IPS-15b (cell line): ENCODE measurements at regions not wholly inside any gene's neighbourhood (a gene's known extent, or its start where the extent isn't known, plus 50 kb on each side); places are given as distances from the start of the nearest gene placed in this dataset.
"Not testable (repeated sequence)": the region's sequence is repeated elsewhere in the genome, so short reads cannot be mapped to it uniquely, and the experiment has no call there.

ENCODE experiments used
- H3K27me3 ChIP-seq: one replicate; pipeline ENCODE4 v1.6.1; 2013; ENCODE audit warnings: low read length; ENCODE audit not compliant: control insufficient read depth, insufficient read depth
- H3K36me3 ChIP-seq: one replicate; pipeline ENCODE4 v1.6.1; 2013; ENCODE audit warnings: low read length; ENCODE audit not compliant: control insufficient read depth, insufficient read depth
- H3K4me1 ChIP-seq: one replicate; pipeline ENCODE4 v1.6.1; 2013; ENCODE audit warnings: mild to moderate bottlenecking, low read length; ENCODE audit not compliant: control insufficient read depth, insufficient read depth
- H3K4me3 ChIP-seq: one replicate; pipeline ENCODE4 v1.5.1; 2013; ENCODE audit warnings: low read depth, low read length
- H3K9ac ChIP-seq: one replicate; pipeline ENCODE4 v1.6.1; 2013; ENCODE audit warnings: low read depth, mild to moderate bottlenecking, low read length
- H3K9me3 ChIP-seq: one replicate; pipeline ENCODE4 v1.6.1; 2013; ENCODE audit warnings: mild to moderate bottlenecking, low read length; ENCODE audit not compliant: control insufficient read depth, insufficient read depth

- H3K4me3 ChIP-seq: no peak overlapping the region
- no peaks in the 10 kb centered on the region for H3K9me3 ChIP-seq
- no peak overlapping the region for H3K9ac ChIP-seq
- H3K36me3 ChIP-seq: no peaks in the 10 kb centered on the region
- H3K4me1 ChIP-seq: no peaks in the 10 kb centered on the region
- H3K27me3 ChIP-seq: no peaks in the 10 kb centered on the region
Measured at GRCh38 chr5:99607124-99607523, 678.3 kb upstream of the CHD1 start.

DNA sequence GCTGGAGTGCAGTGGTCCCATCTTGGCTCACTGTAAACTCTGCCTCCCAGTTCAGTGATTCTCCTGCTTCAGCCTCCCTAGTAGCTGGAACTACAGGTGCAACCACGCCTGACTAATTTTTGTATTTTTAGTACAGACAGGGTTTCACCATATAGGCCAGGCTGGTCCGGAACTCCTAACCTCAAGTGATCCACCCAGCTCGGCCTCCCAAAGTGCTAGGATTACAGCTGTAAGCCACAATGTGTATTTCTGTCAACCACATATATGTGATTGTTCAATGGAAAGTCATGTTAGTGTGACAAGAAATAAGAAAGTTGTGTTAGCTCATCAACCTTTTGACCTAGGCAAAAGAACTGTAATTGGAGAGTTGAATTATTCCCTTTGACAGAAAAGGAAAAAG, 677.1 kb upstream of the CHD1 start:
- Histone ChIP-seq H3K9me3 (no peaks in the 10 kb centered on the region), H3K27me3 (no peaks in the 10 kb centered on the region), H3K9ac (no peak overlapping the region), H3K4me3 (no peak overlapping the region), H3K36me3 (no peaks in the 10 kb centered on the region), H3K4me1 (no peaks in the 10 kb centered on the region)

- Histone ChIP-seq H3K9ac (no peak overlapping the region), H3K4me3 (no peak overlapping the region), H3K36me3 (no peaks in the 10 kb centered on the region), H3K9me3 (no peaks in the 10 kb centered on the region), H3K4me1 (no peaks in the 10 kb centered on the region), H3K27me3 (no peaks in the 10 kb centered on the region)
Measured at GRCh38 chr5:99600952-99601351, 672.1 kb upstream of the CHD1 start.

DNA sequence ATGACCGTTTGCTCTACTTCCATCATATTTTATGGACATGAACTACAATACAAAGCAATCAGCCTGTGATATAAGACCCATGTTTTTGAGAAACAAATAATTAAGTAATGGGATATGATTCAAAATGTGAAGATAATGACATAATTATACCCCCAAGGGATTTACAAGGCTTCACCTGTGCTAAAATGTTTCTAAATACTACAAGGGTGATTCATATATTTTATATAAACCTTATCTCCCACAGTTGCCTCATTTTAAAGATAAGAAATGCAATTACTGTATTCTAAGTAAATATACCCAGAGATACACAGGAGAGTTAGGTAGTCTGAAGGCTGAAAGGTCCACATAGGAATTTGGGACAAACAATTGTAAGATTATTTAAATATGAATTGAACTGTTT, 662.0 kb upstream of the CHD1 start:
- Histone ChIP-seq H3K4me1 (no peaks in the 10 kb centered on the region), H3K4me3 (no peak overlapping the region), H3K9me3 (no peaks in the 10 kb centered on the region), H3K9ac (no peak overlapping the region), H3K27me3 (no peaks in the 10 kb centered on the region), H3K36me3 (no peaks in the 10 kb centered on the region)

DNA sequence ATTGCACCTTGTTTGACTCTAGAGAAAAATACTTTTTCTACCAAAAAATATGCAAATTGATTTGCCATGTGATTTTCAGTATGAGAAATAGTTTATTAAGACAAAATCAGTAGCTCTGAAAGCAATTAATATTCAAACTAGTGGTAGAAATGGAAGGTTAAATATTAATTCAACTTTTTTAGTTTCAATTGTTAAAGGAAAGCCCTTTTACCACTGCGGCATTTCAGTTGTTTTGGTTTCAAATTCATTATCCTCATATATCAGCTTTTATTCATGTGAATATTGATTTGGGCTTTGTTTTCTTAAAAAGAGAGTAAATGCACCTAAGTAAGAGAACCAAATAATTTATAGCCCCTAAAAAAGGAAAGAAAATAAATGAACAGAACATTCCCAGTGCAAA, 660.6 kb upstream of the CHD1 start:
- Histone ChIP-seq H3K27me3 (no peaks in the 10 kb centered on the region), H3K4me1 (no peaks in the 10 kb centered on the region), H3K9me3 (no peaks in the 10 kb centered on the region), H3K9ac (no peak overlapping the region), H3K4me3 (no peak overlapping the region), H3K36me3 (no peaks in the 10 kb centered on the region)

- Histone ChIP-seq H3K9me3 (no peaks in the 10 kb centered on the region), H3K36me3 (no peaks in the 10 kb centered on the region), H3K4me3 (no peak overlapping the region), H3K27me3 (no peaks in the 10 kb centered on the region), H3K9ac (no peak overlapping the region), H3K4me1 (no peaks in the 10 kb centered on the region)
Measured at GRCh38 chr5:99587983-99588382, 659.2 kb upstream of the CHD1 start.

- Histone ChIP-seq H3K9ac (no peak overlapping the region), H3K27me3 (no peaks in the 10 kb centered on the region), H3K9me3 (no peaks in the 10 kb centered on the region), H3K4me1 (no peaks in the 10 kb centered on the region), H3K4me3 (no peak overlapping the region), H3K36me3 (no peaks in the 10 kb centered on the region)
Measured at GRCh38 chr5:99586878-99587277, 658.1 kb upstream of the CHD1 start.

DNA sequence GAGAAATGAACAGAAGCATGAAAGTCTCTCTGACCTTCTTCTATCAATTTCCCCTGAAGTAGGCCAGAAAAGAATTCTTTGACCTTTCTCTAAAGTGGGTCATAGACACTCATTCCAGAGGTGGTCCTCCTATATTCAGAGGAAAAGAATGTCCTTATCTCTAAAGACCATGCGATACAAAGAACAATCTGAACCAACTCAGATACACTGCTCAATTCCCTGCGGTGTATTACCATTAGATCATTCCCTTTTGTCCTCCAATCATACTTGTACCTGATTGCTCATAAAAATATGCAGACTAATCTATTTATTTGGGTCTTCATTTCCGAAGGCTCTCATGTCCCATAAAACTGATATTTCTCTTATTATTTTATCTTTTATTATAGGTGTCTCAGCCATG, 652.4 kb upstream of the CHD1 start:
- not testable (repeated sequence) for H3K4me1 ChIP-seq, H3K9ac ChIP-seq, H3K9me3 ChIP-seq, H3K27me3 ChIP-seq, H3K4me3 ChIP-seq, H3K36me3 ChIP-seq

GRCh38 chr5:99562937-99563627, 634.3 kb upstream of the CHD1 start:
- not testable (repeated sequence) for H3K9ac ChIP-seq, H3K4me1 ChIP-seq, H3K27me3 ChIP-seq, H3K4me3 ChIP-seq, H3K36me3 ChIP-seq, H3K9me3 ChIP-seq

- Histone ChIP-seq H3K27me3 (no peaks in the 10 kb centered on the region), H3K36me3 (no peaks in the 10 kb centered on the region), H3K4me3 (no peak overlapping the region), H3K9ac (no peak overlapping the region), H3K4me1 (no peaks in the 10 kb centered on the region), H3K9me3 (no peaks in the 10 kb centered on the region)
Measured at GRCh38 chr5:99553211-99553810, 624.5 kb upstream of the CHD1 start.

GRCh38 chr5:99544356-99544755, 615.5 kb upstream of the CHD1 start:
- Histone ChIP-seq H3K27me3 (no peaks in the 10 kb centered on the region), H3K36me3 (no peaks in the 10 kb centered on the region), H3K4me3 (no peak overlapping the region), H3K4me1 (no peaks in the 10 kb centered on the region), H3K9ac (no peak overlapping the region), H3K9me3 (no peaks in the 10 kb centered on the region)

GRCh38 chr5:99543841-99544240, 615.0 kb upstream of the CHD1 start:
- no peaks in the 10 kb centered on the region for H3K36me3 ChIP-seq
- H3K4me3 ChIP-seq: no peak overlapping the region
- H3K4me1 ChIP-seq: no peaks in the 10 kb centered on the region
- no peaks in the 10 kb centered on the region for H3K9me3 ChIP-seq
- H3K9ac ChIP-seq: no peak overlapping the region
- no peaks in the 10 kb centered on the region for H3K27me3 ChIP-seq
